ENCODE measurements at regions not wholly inside any gene's neighbourhood (a gene's known extent, or its start where the extent isn't known, plus 50 kb on each side); places are given as distances from the start of the nearest gene placed in this dataset.

DNA sequence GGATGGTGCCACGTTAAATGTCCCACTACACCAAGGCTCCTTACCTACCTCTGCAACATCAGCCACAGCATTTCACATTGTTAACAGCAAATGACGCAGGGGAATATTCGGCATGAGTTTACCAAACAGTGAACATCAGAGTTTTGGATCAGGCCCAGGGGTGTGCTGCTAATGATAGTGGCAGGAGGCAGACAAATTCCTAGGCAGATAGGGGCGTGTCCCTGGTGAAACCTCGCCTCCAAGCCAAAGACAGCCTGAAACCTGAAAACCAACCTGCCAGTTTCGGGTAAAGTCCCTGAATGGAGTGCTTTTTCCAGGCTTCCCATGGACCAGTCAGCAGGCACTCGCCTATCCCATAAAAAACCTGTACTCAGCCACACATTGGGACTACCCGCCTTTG, 133.6 kb downstream of the SH3BGRL2 start:
- TF ChIP-seq GABPA (IDR thresholded peaks at IDR 0.05; ENCODE audit: low read depth) = no peak
- TF ChIP-seq POLR2AphosphoS5 (IDR thresholded peaks at IDR 0.05; ENCODE audit: low read depth) = no peak
- TF ChIP-seq CTCF (IDR thresholded peaks at IDR 0.05; ENCODE audit: insufficient read depth, low read length) = no peak
- no peak for TF ChIP-seq REST (IDR thresholded peaks at IDR 0.05; ENCODE audit: insufficient replicate concordance, low read depth)
- no peak for TF ChIP-seq SPI1 (IDR thresholded peaks at IDR 0.05; ENCODE audit: borderline replicate concordance, low read depth)
- Histone ChIP-seq H3K4me3 (replicated peaks; ENCODE audit: insufficient read depth, low read length) (no peak overlapping the region), H3K27ac (replicated peaks) (no peak overlapping the region), H3K27me3 (ENCODE audit: insufficient read depth, poor library complexity, severe bottlenecking) (peaks cover 3% of the 10 kb centered on the region)
- no peak for DNase-seq (ENCODE audit: low read depth in 1 of 2, low spot score in 1 of 2)

DNA sequence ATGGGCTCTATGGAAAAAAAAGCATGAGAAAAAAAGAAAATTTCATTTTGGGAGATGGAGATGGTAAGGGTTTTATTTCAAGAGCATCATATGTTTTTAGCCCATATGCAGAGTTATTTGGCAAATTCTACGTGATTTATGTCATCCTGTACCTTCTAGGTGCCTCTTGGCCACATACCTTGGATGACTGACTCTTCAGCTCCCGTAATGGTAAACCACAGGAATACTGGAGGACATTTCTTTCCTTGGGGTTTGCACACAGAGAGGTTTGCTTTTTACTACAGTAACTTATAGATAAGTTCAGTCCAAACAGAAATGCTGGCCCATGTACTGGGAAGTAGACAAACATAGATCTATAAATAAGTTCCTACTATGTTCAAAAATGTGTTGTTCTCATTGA, 132.2 kb downstream of the SH3BGRL2 start:
- Histone ChIP-seq H3K27ac (replicated peaks) (no peak overlapping the region), H3K4me3 (replicated peaks; ENCODE audit: insufficient read depth, low read length) (no peak overlapping the region), H3K27me3 (ENCODE audit: insufficient read depth, poor library complexity, severe bottlenecking) (peaks cover 3% of the 10 kb centered on the region)
- no peak for DNase-seq (ENCODE audit: low read depth in 1 of 2, low spot score in 1 of 2)
- TF ChIP-seq CTCF (IDR thresholded peaks at IDR 0.05; ENCODE audit: insufficient read depth, low read length) = no peak
- TF ChIP-seq GABPA (IDR thresholded peaks at IDR 0.05; ENCODE audit: low read depth) = no peak
- TF ChIP-seq POLR2AphosphoS5 (IDR thresholded peaks at IDR 0.05; ENCODE audit: low read depth) = no peak
- TF ChIP-seq SPI1 (IDR thresholded peaks at IDR 0.05; ENCODE audit: borderline replicate concordance, low read depth) = no peak
- TF ChIP-seq REST (IDR thresholded peaks at IDR 0.05; ENCODE audit: insufficient replicate concordance, low read depth) = no peak

DNA sequence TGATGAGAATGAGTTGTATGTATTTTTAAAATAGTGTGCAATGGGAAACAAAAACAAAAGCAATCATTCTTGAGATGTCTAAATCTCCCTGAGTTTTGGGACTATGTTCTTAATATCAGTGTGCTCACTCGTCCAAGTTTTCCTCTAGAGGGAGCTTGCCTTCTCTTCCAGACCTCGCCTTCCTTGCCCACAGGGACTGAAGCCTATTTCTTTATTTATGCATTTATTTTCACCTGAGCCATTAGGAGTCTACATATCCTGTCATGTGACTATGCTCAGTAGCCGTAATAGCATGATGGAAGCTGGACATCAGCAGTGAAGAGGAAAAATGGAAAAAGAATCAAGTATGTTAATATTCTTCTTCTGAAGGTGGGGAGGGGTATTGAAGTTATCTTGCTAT, 131.2 kb downstream of the SH3BGRL2 start:
- Histone ChIP-seq H3K27ac (replicated peaks) (no peak overlapping the region), H3K27me3 (ENCODE audit: insufficient read depth, poor library complexity, severe bottlenecking) (peaks cover 3% of the 10 kb centered on the region), H3K4me3 (replicated peaks; ENCODE audit: insufficient read depth, low read length) (no peak overlapping the region)
- no peak for DNase-seq (ENCODE audit: low read depth in 1 of 2, low spot score in 1 of 2)
- no peak for TF ChIP-seq GABPA (IDR thresholded peaks at IDR 0.05; ENCODE audit: low read depth)
- TF ChIP-seq POLR2AphosphoS5 (IDR thresholded peaks at IDR 0.05; ENCODE audit: low read depth) = no peak
- no peak for TF ChIP-seq CTCF (IDR thresholded peaks at IDR 0.05; ENCODE audit: insufficient read depth, low read length)
- no peak for TF ChIP-seq REST (IDR thresholded peaks at IDR 0.05; ENCODE audit: insufficient replicate concordance, low read depth)
- no peak for TF ChIP-seq SPI1 (IDR thresholded peaks at IDR 0.05; ENCODE audit: borderline replicate concordance, low read depth)

All from HL-60 (cell line).